Endodermal cell (in vitro differentiated cells): ENCODE measurements at regions not wholly inside any gene's neighbourhood (a gene's known extent, or its start where the extent isn't known, plus 50 kb on each side); places are given as distances from the start of the nearest gene placed in this dataset.

Source experiments
- DNase-seq: peaks from one replicate; pipeline ENCODE4 v3.0.0-alpha.2; 2017
- H3K27ac ChIP-seq: 2 replicates; pipeline ENCODE4 v1.5.1; 2013; ENCODE audit warnings: mild to moderate bottlenecking, low read depth, low read length, moderate library complexity
- H3K27me3 ChIP-seq: 2 replicates; pipeline ENCODE4 v1.6.1; 2013; ENCODE audit warnings: mild to moderate bottlenecking, low read length, moderate library complexity; ENCODE audit not compliant: insufficient read depth, control insufficient read depth, poor library complexity, severe bottlenecking
- H3K36me3 ChIP-seq: 2 replicates; pipeline ENCODE4 v1.7.0; 2013; ENCODE audit warnings: mild to moderate bottlenecking, low read length, moderate library complexity; ENCODE audit not compliant: control insufficient read depth, insufficient read depth
- H3K4me1 ChIP-seq: one replicate; pipeline ENCODE4 v1.7.0; 2013; ENCODE audit warnings: low read length; ENCODE audit not compliant: control insufficient read depth, insufficient read depth
- H3K4me3 ChIP-seq: 2 replicates; pipeline ENCODE4 v1.5.1; 2013; ENCODE audit warnings: mild to moderate bottlenecking, low read length, moderate library complexity
- H3K9ac ChIP-seq: 2 replicates; pipeline ENCODE4 v1.6.1; 2013; ENCODE audit warnings: mild to moderate bottlenecking, low read length, moderate library complexity; ENCODE audit not compliant: poor library complexity, severe bottlenecking; ENCODE audit errors: extremely low read depth
- H3K9me3 ChIP-seq: 2 replicates; pipeline ENCODE4 v1.6.1; 2013; ENCODE audit warnings: mild to moderate bottlenecking, low read length, moderate library complexity; ENCODE audit not compliant: control insufficient read depth
- H3K27ac Mint-ChIP-seq: 2 replicates; pipeline ENCODE4 v1.8.0; 2020; ENCODE audit warnings: mixed read lengths
- H3K27me3 Mint-ChIP-seq: 2 replicates; pipeline ENCODE4 v1.8.0; 2021; ENCODE audit warnings: mild to moderate bottlenecking, mixed read lengths; ENCODE audit not compliant: insufficient read depth
- H3K36me3 Mint-ChIP-seq: 2 replicates; pipeline ENCODE4 v1.8.0; 2020; ENCODE audit warnings: low read depth, mixed read lengths
- H3K4me1 Mint-ChIP-seq: 2 replicates; pipeline ENCODE4 v1.8.0; 2020; ENCODE audit warnings: mixed read lengths
- H3K4me3 Mint-ChIP-seq: 2 replicates; pipeline ENCODE4 v1.8.0; 2020; ENCODE audit warnings: mild to moderate bottlenecking, moderate library complexity, mixed read lengths
- H3K9me3 Mint-ChIP-seq: 2 replicates; pipeline ENCODE4 v1.8.0; 2020; ENCODE audit warnings: mild to moderate bottlenecking, mixed read lengths
- CTCF ChIP-seq: fragments of 200-600 bp; sonication (generic); conservative IDR thresholded peaks from 2 replicates; pipeline ENCODE4 v1.5.0; 2021; ENCODE audit warnings: antibody characterized with exemption, mild to moderate bottlenecking
- WGBS, 2 experiments: methylation state at CpG; one replicate each; pipeline versions ENCODE4 v1.1.5 to v1.1.7; 2013; ENCODE audit warnings: missing lambda C conversion rate in 2 of 2, mixed read lengths in 1 of 2; ENCODE audit not compliant: insufficient coverage in 1 of 2, insufficient read length in 1 of 2; 5-methylcytosine and 5-hydroxymethylcytosine counted together

- Histone ChIP-seq H3K36me3 (no peaks in the 10 kb centered on the region), H3K9me3 (peaks cover 21% of the 10 kb centered on the region), H3K4me3 (no peak overlapping the region), H3K27ac (no peak overlapping the region), H3K4me1 (no peaks in the 10 kb centered on the region), H3K27me3 (no peaks in the 10 kb centered on the region), H3K9ac (no peak overlapping the region)
- peaks cover 3% of the 10 kb centered on the region for H3K4me1 Mint-ChIP-seq
- H3K36me3 Mint-ChIP-seq = peaks cover 4% of the 10 kb centered on the region
- no peaks in the 10 kb centered on the region for H3K27me3 Mint-ChIP-seq
- peaks cover 14% of the 10 kb centered on the region for H3K9me3 Mint-ChIP-seq
- 92 to 100% methylated on average over 2 of the region's 2 CpGs for WGBS, 2 experiments
- no peak for TF ChIP-seq CTCF
- no peak for DNase-seq
- no peak overlapping the region for H3K27ac Mint-ChIP-seq
- H3K4me3 Mint-ChIP-seq = no peak overlapping the region
These were observed 163.9 kb upstream of the STXBP5 start for GRCh38 chr6:147040121-147040910.

GRCh38 chr6:147042679-147043078 lies 161.5 kb upstream of the STXBP5 start:
- H3K27ac Mint-ChIP-seq = no peak overlapping the region
- H3K4me3 Mint-ChIP-seq = no peak overlapping the region

GRCh38 chr6:147043994-147044477 lies 160.2 kb upstream of the STXBP5 start:
- peak overlapping the region; percentile 32 for H3K4me3 ChIP-seq
- DNase-seq = no peak
- Mint-ChIP-seq H3K36me3 (peaks cover 4% of the 10 kb centered on the region), H3K4me3 (no peak overlapping the region), H3K4me1 (no peaks in the 10 kb centered on the region), H3K27ac (no peak overlapping the region), H3K9me3 (peaks cover 14% of the 10 kb centered on the region), H3K27me3 (no peaks in the 10 kb centered on the region)
- 82 to 93% methylated on average over 2 to 5 of the region's 5 CpGs for WGBS, 2 experiments
- no peaks in the 10 kb centered on the region for H3K4me1 ChIP-seq
- H3K27ac ChIP-seq = no peak overlapping the region
- H3K9me3 ChIP-seq = peaks cover 21% of the 10 kb centered on the region
- no peak for TF ChIP-seq CTCF
- H3K9ac ChIP-seq = no peak overlapping the region
- no peaks in the 10 kb centered on the region for H3K27me3 ChIP-seq
- no peaks in the 10 kb centered on the region for H3K36me3 ChIP-seq

More at GRCh38 chr6:147042679-147043078, 161.5 kb upstream of the STXBP5 start:
- Histone ChIP-seq H3K4me3 (no peak overlapping the region), H3K4me1 (no peaks in the 10 kb centered on the region), H3K27me3 (no peaks in the 10 kb centered on the region), H3K27ac (no peak overlapping the region), H3K9me3 (peaks cover 21% of the 10 kb centered on the region), H3K36me3 (no peaks in the 10 kb centered on the region), H3K9ac (no peak overlapping the region)
- WGBS, 2 experiments = 100% methylated on average over 2 of the region's 2 CpGs
- no peak for DNase-seq
- H3K4me1 Mint-ChIP-seq = no peaks in the 10 kb centered on the region
- peaks cover 14% of the 10 kb centered on the region for H3K9me3 Mint-ChIP-seq
- H3K27me3 Mint-ChIP-seq = no peaks in the 10 kb centered on the region
- no peak for TF ChIP-seq CTCF
- H3K36me3 Mint-ChIP-seq = peaks cover 4% of the 10 kb centered on the region
